ENCODE measurements at regions not wholly inside any gene's neighbourhood (a gene's known extent, or its start where the extent isn't known, plus 50 kb on each side); places are given as distances from the start of the nearest gene placed in this dataset.

DNA sequence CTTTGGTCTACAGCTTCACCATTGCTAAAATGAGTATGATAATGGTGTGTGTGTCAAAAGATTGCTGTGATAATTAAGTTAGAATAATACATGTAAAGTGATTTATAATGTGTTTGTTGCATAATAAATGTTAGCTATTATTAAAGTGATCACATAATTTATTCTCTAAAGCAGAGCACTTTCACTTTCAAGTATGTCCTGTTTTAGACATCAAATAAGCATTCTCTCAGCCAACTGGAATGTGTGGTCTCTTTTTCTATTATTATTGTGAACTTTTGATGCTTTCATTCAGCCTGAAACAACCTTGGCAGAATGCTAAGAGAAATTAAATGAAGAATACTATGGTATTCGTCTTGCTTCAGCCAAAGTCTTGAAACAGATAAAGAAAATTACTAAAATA, 102.8 kb upstream of the COL11A1 start:
- DNase-seq = no peak
- Mint-ChIP-seq H3K4me1 (ENCODE audit: low read depth) (no peaks in the 10 kb centered on the region), H3K36me3 (ENCODE audit: insufficient read depth in 2 of 2) (no peaks in the 10 kb centered on the region), H3K9me3 (peaks cover 0 to 1% of the 10 kb centered on the region in 2 donors), H3K27ac (no peak overlapping the region), H3K4me3 (no peak overlapping the region), H3K27me3 (ENCODE audit: low read depth) (no peaks in the 10 kb centered on the region)
- ATAC-seq (replicated peaks in 1 of 2) = no peak

DNA sequence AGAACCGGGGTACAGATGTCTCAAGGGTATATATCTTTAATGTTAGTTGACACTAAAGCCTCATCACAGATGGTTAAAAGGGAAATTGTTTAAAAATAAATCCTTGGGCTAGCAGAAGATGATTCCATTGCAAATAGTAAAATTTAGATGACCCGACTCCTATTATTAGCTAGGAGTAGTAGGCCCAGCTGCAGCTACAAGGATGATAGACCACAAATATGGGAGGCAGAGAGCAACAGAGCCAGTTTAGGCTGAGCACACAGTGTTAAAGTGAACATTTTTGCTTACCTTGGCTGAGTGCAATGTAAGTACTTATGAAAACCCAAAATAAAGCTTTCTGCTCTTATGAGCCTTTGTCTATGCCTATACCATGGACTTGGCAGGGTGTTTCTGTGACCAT, 100.5 kb upstream of the COL11A1 start:
- Mint-ChIP-seq H3K27me3 (ENCODE audit: low read depth) (no peaks in the 10 kb centered on the region), H3K9me3 (peaks cover 0 to 1% of the 10 kb centered on the region in 2 donors), H3K27ac (no peak overlapping the region), H3K36me3 (ENCODE audit: insufficient read depth in 2 of 2) (no peaks in the 10 kb centered on the region), H3K4me3 (no peak overlapping the region), H3K4me1 (ENCODE audit: low read depth) (no peaks in the 10 kb centered on the region)
- no peak for DNase-seq
- no peak for ATAC-seq (replicated peaks in 1 of 2)

DNA sequence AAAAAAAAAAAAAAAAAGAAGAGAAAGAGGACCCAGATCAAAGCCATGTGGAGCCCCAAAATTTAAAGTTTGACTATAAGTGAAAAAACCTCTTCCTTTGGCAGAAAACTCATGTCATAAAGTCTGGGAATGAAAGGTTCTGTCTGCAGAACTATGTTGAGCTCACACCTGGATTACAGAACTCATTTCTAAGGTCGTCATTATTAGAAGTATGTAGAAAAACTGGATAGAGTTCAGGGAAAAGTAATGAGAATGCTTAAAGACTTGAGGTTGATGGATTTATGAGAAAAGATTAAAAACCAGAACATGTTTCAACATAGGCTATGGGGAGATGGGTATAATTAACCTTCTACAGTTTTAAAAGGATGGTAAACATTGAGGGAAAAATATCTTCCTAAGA, 90.7 kb upstream of the COL11A1 start:
- DNase-seq (no peak), ATAC-seq (replicated peaks in 1 of 2) (no peak)
- Mint-ChIP-seq H3K4me3 (no peak overlapping the region), H3K4me1 (ENCODE audit: low read depth) (no peaks in the 10 kb centered on the region), H3K27ac (no peak overlapping the region), H3K36me3 (ENCODE audit: insufficient read depth in 2 of 2) (no peaks in the 10 kb centered on the region), H3K27me3 (ENCODE audit: low read depth) (no peaks in the 10 kb centered on the region), H3K9me3 (no peaks in the 10 kb centered on the region)

DNA sequence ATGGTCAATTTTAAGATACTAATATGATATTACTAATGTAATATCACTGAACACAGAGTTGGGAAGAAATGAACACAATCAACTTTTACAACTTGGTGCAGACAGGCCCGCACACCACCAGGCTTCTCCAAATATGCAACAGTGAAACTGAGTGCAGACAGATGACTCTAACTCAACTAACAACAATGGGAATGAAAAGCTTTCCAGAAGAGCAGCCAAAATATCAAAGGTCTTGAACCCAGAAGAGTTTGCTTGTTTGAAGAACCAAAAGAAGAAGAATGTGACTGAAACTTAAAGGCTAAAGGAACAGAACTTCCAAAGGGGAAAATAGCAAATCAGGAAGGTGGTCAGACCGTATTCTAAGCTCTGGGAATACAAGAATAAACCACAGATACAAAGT, 89.8 kb upstream of the COL11A1 start:
- Mint-ChIP-seq H3K27ac (no peak overlapping the region), H3K4me3 (no peak overlapping the region), H3K9me3 (no peaks in the 10 kb centered on the region), H3K36me3 (ENCODE audit: insufficient read depth in 2 of 2) (no peaks in the 10 kb centered on the region), H3K27me3 (ENCODE audit: low read depth) (no peaks in the 10 kb centered on the region), H3K4me1 (ENCODE audit: low read depth) (no peaks in the 10 kb centered on the region)
- ATAC-seq (replicated peaks in 1 of 2) = no peak
- no peak for DNase-seq

DNA sequence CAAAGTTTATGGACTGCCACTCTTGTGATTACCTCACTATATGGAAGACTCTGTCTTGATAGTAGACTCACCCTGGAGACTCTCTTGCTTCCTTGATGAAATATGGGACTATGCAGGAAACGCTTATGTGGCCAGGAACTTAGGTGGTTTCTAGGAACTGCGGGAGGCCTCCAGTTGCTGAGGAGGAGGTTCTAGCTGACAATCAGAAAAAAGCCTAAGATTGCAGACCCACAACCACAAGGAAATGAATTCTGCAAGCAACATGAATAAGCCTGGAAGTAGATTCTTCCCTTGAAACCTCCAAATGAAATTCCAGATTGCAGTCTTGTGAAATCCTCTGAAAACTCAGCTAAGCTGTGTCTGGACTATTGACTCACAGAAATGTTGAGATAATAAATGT, 88.9 kb upstream of the COL11A1 start:
- ATAC-seq (replicated peaks in 1 of 2) (no peak), DNase-seq (no peak)
- H3K36me3 Mint-ChIP-seq (ENCODE audit: insufficient read depth in 2 of 2) = no peaks in the 10 kb centered on the region
- no peak overlapping the region for H3K4me3 Mint-ChIP-seq
- H3K27me3 Mint-ChIP-seq (ENCODE audit: low read depth) = no peaks in the 10 kb centered on the region
- no peak overlapping the region for H3K27ac Mint-ChIP-seq
- H3K9me3 Mint-ChIP-seq = no peaks in the 10 kb centered on the region
- H3K4me1 Mint-ChIP-seq (ENCODE audit: low read depth) = no peaks in the 10 kb centered on the region

DNA sequence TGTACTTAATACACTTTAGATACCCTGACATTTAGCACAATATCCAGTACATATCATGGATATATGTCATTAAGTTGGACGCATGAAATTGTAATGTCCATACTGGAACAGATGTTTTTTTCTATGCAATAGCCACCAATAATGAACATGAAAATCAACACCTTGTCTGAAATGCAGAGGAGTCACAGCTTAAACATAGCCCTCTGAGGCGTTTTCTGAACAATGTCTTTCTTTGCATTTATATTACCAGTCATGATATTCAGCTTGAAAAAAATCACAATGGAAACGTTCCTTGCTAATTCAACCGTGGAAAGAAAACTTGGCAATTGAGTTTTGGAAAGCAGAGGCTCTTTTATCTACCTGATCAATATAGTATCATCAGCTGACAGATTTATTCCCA, 86.7 kb upstream of the COL11A1 start:
- ATAC-seq (replicated peaks in 1 of 2) (no peak), DNase-seq (no peak)
- H3K4me1 Mint-ChIP-seq (ENCODE audit: low read depth) = no peaks in the 10 kb centered on the region
- H3K4me3 Mint-ChIP-seq = no peak overlapping the region
- H3K9me3 Mint-ChIP-seq = peaks cover 0 to 2% of the 10 kb centered on the region in 2 donors
- no peak overlapping the region for H3K27ac Mint-ChIP-seq
- no peaks in the 10 kb centered on the region for H3K36me3 Mint-ChIP-seq (ENCODE audit: insufficient read depth in 2 of 2)
- no peaks in the 10 kb centered on the region for H3K27me3 Mint-ChIP-seq (ENCODE audit: low read depth)

DNA sequence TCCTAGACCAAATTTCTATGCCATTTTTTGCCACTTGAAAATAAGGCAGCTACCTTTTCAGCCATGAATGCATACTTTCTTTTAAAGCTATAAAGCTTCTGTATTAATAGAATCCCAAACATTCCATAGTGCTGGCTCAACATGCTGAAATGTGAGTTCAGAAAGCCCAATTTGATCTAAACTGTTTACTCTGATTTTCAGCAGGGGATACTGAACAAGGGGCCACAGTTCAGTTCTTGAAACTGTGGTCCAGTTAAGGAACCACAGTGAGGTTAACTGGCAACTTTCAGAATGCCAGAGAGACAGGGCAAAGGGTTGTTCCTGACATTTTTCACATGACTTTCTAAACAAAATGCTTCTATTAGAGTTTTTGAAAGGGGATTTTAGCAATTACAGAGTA, 85.7 kb upstream of the COL11A1 start:
- Mint-ChIP-seq H3K27me3 (ENCODE audit: low read depth) (no peaks in the 10 kb centered on the region), H3K27ac (no peak overlapping the region), H3K4me3 (no peak overlapping the region), H3K36me3 (ENCODE audit: insufficient read depth in 2 of 2) (no peaks in the 10 kb centered on the region), H3K9me3 (peaks cover 0 to 5% of the 10 kb centered on the region in 2 donors), H3K4me1 (ENCODE audit: low read depth) (no peaks in the 10 kb centered on the region)
- no peak for ATAC-seq (replicated peaks in 1 of 2)
- DNase-seq = no peak

DNA sequence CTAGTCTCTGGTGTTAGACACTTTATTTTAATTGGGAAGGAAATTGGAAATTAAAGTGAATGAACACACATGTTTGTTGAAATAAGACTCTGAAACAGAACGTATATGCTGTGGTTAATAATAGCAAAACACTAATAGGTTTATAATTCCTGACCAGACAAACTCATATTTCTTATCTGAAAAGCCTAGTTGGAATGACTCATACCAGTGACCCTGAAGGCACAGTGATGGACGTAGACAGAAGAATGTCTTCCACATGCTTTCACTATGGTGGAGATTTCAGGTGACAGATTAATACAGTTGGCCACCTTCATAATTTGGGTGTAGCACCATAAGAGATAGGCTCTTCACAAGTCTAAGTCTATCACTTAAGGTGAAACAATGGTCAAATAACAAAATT, 83.0 kb upstream of the COL11A1 start:
- ATAC-seq (replicated peaks in 1 of 2) (no peak), DNase-seq (no peak)
- Mint-ChIP-seq H3K36me3 (ENCODE audit: insufficient read depth in 2 of 2) (no peaks in the 10 kb centered on the region), H3K27ac (no peak overlapping the region), H3K27me3 (ENCODE audit: low read depth) (no peaks in the 10 kb centered on the region), H3K4me1 (ENCODE audit: low read depth) (no peaks in the 10 kb centered on the region), H3K4me3 (no peak overlapping the region), H3K9me3 (peaks cover 0 to 6% of the 10 kb centered on the region in 2 donors)

DNA sequence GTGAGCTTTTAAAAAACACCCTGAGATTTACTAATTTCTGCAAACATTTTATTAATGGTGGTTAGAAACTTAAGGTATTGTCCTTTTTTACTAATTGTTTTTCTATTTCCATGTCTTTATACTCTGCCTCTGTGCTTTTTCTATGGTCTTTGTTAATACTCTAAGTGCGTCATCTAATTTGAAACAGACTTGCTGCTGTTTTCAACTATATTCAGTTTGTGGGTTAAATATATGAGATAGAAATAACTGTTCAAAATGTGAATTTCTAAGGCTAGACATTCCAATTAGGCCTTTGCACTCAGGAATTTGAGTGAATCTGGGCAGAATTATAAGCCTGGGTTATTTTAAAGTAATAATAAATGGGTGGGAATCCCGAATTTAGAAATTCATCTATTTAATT, 82.4 kb upstream of the COL11A1 start:
- Mint-ChIP-seq H3K27me3 (ENCODE audit: low read depth) (no peaks in the 10 kb centered on the region), H3K4me1 (ENCODE audit: low read depth) (no peaks in the 10 kb centered on the region), H3K27ac (no peak overlapping the region), H3K36me3 (ENCODE audit: insufficient read depth in 2 of 2) (no peaks in the 10 kb centered on the region), H3K4me3 (no peak overlapping the region), H3K9me3 (peaks cover 0 to 9% of the 10 kb centered on the region in 2 donors)
- no peak for ATAC-seq (replicated peaks in 1 of 2)
- DNase-seq = no peak

DNA sequence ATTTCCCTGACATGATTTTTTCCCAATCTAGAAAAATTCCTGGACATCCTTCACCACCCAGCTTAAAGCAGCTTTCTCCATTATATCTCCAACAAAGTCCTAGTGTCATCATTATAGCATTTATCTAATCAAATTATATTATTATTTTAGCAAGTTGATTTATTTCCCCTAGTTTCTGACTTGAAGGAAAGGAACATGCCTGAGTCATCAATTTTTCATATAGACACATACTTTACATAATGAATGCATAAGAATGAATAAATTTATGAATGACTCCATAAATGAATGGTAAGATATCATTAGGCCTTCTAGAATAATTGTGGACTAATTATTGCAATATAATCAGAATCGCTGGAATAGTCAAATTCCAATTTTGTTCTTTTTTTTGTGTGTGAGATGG, 79.4 kb upstream of the COL11A1 start:
- Mint-ChIP-seq H3K27ac (no peak overlapping the region), H3K9me3 (peaks cover 7 to 13% of the 10 kb centered on the region in 2 donors), H3K27me3 (ENCODE audit: low read depth) (no peaks in the 10 kb centered on the region), H3K36me3 (ENCODE audit: insufficient read depth in 2 of 2) (no peaks in the 10 kb centered on the region), H3K4me1 (ENCODE audit: low read depth) (no peaks in the 10 kb centered on the region), H3K4me3 (no peak overlapping the region)
- DNase-seq = no peak
- no peak for ATAC-seq (replicated peaks in 1 of 2)

DNA sequence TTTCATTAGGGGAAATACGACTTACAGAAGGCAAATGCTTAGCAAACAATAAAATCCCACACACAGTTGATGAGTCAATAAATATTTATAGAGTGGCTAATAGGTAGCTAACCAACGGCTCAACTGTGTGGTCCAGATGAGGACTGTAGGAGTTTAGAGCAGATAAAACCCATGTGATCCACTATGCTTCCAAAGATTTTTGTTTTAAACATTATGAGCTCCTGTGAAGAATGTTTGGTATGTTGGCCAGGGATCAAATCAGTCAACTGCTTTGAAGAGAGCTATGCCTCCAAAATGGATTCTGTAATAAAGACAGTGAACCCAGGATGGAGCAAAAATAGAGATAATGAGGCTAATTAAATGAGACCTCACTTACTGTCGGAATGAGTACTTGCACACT, 72.3 kb upstream of the COL11A1 start:
- Mint-ChIP-seq H3K4me3 (no peak overlapping the region), H3K36me3 (ENCODE audit: insufficient read depth in 2 of 2) (no peaks in the 10 kb centered on the region), H3K27me3 (ENCODE audit: low read depth) (no peaks in the 10 kb centered on the region), H3K9me3 (peaks cover 4 to 7% of the 10 kb centered on the region in 2 donors), H3K4me1 (ENCODE audit: low read depth) (no peaks in the 10 kb centered on the region), H3K27ac (no peak overlapping the region)
- ATAC-seq (replicated peaks in 1 of 2) = no peak
- no peak for DNase-seq

DNA sequence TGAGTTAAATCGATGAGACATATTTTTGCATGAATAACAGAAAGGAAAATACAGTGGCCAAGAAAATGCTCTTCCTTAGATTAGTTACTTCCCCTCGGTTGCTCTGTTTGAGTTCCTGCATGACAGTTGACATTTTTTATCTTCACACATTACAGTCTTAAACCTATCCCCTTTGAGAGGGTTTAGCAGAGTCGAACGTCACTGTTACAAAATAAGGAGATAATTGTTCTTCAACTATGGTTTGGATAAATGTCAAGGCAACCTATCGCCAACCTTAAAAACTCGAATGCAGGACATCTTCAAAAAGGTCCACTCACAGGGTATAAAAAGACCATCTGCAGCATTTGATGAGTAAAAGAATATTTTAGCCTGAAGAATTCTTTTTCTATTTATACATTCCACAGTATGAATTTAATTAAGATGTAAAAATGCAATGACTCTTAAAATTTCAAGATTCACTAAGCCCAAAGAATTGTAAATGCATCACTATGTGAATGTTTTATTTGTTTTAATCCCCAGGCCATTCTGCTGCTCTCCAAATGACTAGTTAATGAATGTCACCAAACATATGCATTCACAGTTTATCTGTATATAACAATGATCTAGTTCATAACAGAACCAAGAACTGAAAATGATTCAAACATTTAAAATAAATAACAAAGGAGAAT, 68.9 kb upstream of the COL11A1 start:
- H3K27me3 Mint-ChIP-seq (ENCODE audit: low read depth) = no peaks in the 10 kb centered on the region
- H3K9me3 Mint-ChIP-seq = no peaks in the 10 kb centered on the region
- no peaks in the 10 kb centered on the region for H3K36me3 Mint-ChIP-seq (ENCODE audit: insufficient read depth in 2 of 2)
- H3K4me1 Mint-ChIP-seq (ENCODE audit: low read depth) = no peaks in the 10 kb centered on the region
- no peak overlapping the region for H3K27ac Mint-ChIP-seq
- ATAC-seq (replicated peaks in 1 of 2) (no peak), DNase-seq (no peak)
- H3K4me3 Mint-ChIP-seq = no peak overlapping the region

DNA sequence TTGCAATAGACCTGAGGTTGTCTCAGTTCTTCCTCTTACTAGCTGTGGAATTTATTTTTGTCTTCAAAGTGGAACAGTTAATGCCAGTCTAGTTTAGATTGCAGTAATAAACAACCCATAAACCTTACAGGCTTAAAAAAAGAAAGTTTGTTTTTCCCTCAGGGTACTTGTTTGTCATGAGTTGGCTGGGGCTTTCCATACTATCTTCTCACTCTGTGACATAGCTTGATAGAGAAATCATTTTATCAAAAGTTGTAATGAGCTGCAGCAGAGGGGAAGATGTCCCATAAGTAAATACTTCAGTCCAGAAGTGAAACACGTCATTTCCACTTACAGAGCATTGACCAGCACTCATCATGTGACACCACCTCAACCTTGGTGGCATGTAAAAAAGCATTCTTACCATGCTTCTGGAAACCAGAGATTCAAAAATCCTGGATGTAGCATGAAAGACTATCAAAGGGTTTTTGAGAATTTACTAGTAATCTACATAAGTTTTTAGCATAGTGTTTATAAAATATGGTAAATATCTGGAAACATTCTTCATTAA, 62.8 kb upstream of the COL11A1 start:
- ATAC-seq (replicated peaks in 1 of 2) (no peak), DNase-seq (no peak)
- H3K4me3 Mint-ChIP-seq = no peak overlapping the region
- no peaks in the 10 kb centered on the region for H3K27me3 Mint-ChIP-seq (ENCODE audit: low read depth)
- H3K9me3 Mint-ChIP-seq = peaks cover 3 to 5% of the 10 kb centered on the region in 2 donors
- no peak overlapping the region for H3K27ac Mint-ChIP-seq
- peaks cover 0 to 3% of the 10 kb centered on the region in 2 donors for H3K36me3 Mint-ChIP-seq (ENCODE audit: insufficient read depth in 2 of 2)
- no peaks in the 10 kb centered on the region for H3K4me1 Mint-ChIP-seq (ENCODE audit: low read depth)

DNA sequence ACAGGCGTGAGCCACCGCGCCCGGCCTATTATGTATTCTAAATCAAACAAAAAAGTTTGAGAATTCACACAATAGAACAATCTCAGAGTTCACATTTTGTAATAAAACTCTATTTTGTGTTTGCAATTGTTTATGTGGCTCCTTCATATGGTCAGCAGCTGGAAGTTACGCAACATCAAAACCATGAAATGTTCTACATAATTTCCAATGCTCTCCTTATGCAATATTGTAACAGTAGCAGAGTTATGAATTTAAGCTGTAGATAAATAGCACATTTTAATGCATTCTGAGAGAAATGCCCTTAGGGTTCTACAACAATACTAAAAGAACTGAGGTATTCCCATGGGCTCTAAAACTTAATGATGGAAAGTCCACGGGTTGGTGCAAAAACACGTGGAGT, 62.3 kb upstream of the COL11A1 start:
- Mint-ChIP-seq H3K27ac (no peak overlapping the region), H3K4me3 (no peak overlapping the region), H3K36me3 (ENCODE audit: insufficient read depth in 2 of 2) (peaks cover 0 to 4% of the 10 kb centered on the region in 2 donors), H3K27me3 (ENCODE audit: low read depth) (no peaks in the 10 kb centered on the region), H3K9me3 (peaks cover 5 to 7% of the 10 kb centered on the region in 2 donors), H3K4me1 (ENCODE audit: low read depth) (no peaks in the 10 kb centered on the region)
- no peak for ATAC-seq (replicated peaks in 1 of 2)
- no peak for DNase-seq

Measured in activated T-cell treated with anti-CD3 and anti-CD28 coated beads, Interleukin-2, amount 50 U/mL, for 72 hours (primary cell).